ENCODE measurements at regions not wholly inside any gene's neighbourhood (a gene's known extent, or its start where the extent isn't known, plus 50 kb on each side); places are given as distances from the start of the nearest gene placed in this dataset.

DNA sequence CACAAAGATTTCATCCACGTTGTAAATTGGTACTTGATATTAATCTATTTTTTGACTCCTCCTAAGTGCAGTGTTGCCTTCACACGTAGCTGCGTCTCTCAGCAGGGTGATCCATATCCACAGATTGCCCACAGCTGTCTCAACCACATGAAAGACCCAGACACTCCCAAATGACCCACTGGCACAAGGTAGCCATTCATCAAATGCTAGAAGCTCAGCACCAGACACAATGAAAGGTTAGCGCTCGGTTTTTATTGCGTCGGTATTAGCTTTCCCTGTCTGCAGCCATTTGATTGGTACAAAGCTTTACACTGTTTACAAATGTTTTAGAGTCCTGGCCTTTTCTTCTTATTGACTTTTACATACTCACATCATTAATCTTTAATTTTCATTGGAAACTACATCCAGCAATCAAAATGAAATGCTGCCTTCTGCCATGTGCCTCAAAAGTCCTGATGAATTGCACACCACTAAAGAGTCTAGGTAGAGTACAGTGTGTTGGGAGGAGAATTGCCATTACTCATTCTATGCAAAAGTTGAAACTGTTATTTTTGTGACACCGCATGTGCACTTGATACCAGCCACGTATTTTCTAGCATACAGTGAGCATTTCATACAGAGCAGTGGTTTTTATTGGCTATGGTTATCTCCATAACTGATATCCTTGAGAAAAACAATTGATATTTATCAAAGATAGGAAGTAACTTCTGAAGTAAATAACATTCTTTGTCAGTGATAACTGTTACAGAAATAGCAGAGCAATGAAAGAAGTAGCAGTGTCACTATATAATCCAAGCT is 127.3 kb upstream of the NUDT7 start:
- no peak for DNase-seq

DNA sequence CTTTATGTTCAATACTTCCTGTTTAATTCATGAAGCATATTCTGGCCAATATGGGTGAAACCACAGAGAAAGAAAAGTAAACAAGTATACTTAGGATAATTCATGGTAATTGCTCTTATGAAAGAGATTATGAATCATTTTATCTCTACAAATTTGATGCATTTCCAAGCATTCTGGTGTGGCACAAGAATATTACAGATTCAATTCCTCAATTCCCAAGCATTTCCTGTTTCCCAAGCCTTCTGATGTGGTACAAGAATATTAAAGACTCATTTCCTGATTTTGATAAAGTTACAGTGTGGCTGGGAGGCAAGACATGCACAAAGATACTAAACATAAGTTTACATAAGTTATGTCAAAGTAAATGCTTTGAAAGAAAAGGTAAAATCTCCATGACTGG is 126.1 kb upstream of the NUDT7 start:
- no peak for DNase-seq

DNA sequence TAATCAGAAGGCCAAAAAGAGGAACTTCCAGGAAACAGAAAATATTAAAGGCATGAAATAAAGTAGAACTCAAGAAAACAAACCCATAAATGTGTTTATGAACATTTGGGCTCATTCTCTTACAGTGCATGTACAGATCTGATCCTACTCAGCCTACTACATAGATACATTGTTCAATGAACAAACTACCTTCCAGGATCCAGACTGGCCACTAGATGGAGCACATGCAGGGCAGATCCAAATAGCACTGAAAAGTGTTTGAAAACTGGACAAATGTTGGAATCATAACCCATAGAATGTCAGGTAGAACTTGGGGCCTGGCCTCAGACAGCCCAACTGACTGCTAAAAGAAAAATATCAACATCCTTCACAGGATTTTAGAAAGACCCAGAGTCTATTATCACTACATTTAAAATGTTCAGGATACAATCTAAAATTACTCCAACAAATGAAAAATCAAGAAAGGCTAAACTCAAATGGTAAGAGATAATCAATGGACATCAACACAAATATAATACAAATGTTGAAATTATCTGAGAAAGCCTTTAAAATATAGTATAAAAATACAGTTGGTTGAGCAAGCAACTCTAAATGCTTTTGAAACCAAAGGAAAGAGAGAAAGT is 122.4 kb upstream of the NUDT7 start:
- peak; percentile 40 for DNase-seq

DNA sequence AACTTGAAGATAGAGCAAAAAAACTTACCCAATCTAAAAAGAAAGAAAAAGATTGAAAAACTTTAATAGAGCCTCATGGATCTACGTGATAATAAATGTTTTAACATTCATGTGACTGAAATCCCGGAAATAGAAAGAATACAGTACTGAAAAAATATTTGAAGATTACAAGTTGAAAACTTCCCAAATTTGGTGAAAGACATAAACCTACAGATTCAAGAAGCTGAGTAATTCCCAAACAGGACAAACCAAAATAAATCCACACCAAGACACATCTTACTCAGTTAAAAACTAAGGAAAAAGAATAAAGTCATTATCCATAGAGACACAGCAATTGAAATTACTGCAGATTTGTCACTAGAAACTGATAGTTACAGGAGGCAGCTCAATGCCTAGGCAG is 121.8 kb upstream of the NUDT7 start:
- DNase-seq, result no peak

GRCh38 chr16:77603656-77604055 is 118.7 kb upstream of the NUDT7 start:
- no peak for DNase-seq

DNA sequence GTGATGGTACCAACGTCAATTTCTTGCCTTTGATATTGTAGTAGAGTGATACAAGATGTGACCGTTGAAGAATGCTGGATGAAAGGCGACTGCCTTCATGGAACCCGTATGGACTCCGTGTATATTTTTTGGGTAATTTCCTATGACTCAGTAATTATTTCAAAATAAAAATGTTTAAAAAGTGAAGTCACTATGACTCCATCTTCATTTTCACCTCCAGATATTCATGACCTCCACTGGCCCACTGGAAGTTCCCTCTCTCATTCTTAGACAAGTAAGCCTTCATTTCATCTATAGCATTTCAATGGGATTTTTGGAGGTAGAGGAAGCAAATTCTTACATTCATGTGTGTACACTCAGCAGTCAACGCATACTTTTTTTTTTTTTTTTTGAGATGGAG is 111.8 kb upstream of the NUDT7 start:
- DNase-seq, result no peak

GRCh38 chr16:77611386-77611785 is 110.9 kb upstream of the NUDT7 start:
- DNase-seq, result no peak

DNA sequence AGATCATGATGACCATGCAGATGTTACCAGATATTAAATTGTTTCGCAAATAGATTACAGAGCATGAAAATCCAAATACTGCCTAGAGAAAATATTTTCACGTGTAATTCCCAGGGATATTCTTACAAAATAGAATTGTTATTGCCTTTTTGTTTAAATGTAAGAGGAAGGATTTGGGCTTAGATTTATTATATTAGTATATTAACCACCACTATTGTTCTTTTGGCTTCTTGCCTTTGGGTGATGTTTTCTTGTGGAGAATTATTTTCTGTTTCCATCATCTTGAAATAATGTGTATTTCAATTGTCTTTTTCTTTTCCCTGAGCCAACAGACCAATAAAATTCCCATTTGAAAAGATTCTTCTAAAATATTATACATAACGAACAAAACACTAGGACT is 109.7 kb upstream of the NUDT7 start:
- no peak for DNase-seq

- DNase-seq, result no peak
Measured at GRCh38 chr16:77613095-77613494, 109.2 kb upstream of the NUDT7 start.

- DNase-seq, result no peak
Measured at GRCh38 chr16:77617553-77617952, 104.8 kb upstream of the NUDT7 start.

DNA sequence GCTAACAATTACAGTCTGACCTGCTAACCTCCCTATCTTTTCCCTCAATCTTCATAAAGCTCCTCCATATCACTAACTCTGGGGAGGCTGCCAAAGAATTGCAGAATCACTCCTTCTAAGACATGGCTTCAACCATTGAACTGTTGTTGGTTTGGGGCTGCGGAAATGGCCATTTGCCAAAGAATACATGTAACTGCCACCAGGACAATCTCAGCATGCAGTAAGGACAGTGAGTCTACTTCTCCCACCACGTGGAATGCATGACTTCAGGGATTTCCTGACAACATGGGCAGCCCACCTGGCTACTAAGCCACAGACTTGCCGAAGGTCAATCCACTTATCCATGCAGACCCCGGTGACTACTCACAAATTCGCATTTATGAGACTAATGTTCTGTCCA is 104.3 kb upstream of the NUDT7 start:
- no peak for DNase-seq

GRCh38 chr16:77618951-77619350 is 103.4 kb upstream of the NUDT7 start:
- no peak for DNase-seq

DNA sequence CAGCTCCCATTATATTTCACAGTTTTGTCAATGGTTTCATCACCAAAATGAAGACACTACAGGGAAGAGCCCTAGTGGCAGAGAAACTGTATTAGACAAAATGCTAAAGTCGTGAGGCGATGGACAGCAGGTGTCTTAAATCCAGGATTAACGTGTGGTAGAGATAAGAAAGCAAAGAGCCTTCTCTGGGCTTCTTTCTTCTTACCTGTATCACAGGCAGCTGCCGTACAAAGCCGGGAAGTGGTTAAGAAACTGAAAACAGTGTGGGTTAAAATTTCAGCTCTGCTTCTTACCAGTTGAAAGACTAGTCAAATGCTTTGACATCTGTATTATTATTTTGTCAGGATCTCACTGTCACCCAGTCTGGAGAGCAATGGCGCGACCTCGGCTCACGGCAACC is 98.2 kb upstream of the NUDT7 start:
- no peak for DNase-seq

DNA sequence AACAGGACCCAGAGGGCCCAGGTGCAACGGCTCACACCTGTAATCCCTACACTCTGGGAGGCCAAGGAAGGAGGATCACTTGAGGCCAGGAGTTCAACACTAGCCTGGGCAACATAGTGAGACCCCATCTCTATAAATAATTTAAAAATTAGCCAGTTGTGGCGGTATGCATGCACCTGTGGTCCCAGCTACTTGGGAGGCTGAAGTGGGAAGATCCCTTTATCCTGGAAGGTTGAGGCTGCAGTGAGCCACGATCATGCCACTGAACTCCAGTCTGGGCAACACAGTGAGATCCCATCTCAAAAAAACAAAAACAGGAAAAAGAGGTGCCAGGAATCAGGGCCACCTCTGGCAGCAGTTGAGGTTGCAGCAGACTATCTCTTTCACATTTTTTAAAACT is 85.7 kb upstream of the NUDT7 start:
- no peak for DNase-seq

GRCh38 chr16:77637940-77638339 is 84.4 kb upstream of the NUDT7 start:
- DNase-seq, result no peak

DNA sequence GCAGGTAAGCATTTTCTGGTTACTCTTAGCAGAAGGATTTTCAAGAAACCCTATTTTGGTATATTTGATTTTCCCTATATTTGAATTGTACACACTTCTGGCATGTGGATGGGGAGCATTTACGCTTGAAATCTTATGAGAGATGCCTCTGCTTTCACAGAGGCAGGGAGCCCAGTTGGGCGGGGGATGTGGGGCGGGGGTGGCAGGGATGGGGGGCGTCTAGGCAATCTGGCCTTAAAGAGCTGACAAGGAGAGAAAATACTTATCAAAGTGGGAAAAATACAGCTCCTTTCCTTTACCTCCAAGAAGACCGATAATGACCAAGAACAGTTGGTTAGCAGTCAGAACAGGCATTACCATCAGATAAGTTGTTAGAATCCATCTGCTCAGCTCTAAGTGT is 79.1 kb upstream of the NUDT7 start:
- no peak for DNase-seq

GRCh38 chr16:77645764-77646163 is 76.5 kb upstream of the NUDT7 start:
- no peak for DNase-seq

DNA sequence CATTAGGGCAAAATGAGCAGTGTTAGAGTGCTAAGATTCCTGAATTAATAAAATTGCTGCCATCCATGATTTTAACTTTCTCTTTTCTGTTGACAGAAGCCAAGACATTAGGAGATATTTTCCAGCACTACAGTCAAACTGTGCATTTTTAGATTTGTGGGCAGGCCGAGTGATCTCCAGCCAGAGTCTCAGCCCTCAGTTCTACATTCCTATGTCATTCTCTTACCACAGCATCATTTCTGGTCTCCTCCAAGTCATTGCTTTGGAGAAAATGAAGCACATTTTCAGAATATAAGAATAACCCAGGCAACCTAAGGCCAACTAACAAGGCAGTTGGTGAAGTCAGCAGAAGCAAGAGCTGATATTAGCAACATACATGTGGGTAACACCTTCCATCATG is 74.6 kb upstream of the NUDT7 start:
- DNase-seq, result no peak

- no peak for DNase-seq
Measured at GRCh38 chr16:77650761-77651160, 71.6 kb upstream of the NUDT7 start.

DNA sequence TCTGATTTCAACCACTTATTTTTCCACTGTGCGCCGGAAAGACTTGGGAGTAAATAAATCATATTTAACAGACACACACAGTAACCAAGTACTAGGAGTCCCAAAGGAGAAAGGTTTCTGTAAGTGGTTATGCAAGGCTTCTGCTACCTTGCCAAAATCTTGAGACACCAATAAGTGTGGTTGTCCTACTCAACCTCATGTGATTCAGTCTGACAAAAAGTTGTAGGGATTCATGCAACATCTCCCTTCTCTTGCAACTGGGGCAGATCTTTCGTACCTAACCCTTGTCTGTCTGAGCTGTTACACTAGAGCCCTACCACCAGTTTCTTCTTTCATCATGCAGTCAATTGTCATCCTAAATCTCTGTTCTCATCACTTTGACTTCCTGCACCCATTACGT is 69.9 kb upstream of the NUDT7 start:
- no peak for DNase-seq

DNA sequence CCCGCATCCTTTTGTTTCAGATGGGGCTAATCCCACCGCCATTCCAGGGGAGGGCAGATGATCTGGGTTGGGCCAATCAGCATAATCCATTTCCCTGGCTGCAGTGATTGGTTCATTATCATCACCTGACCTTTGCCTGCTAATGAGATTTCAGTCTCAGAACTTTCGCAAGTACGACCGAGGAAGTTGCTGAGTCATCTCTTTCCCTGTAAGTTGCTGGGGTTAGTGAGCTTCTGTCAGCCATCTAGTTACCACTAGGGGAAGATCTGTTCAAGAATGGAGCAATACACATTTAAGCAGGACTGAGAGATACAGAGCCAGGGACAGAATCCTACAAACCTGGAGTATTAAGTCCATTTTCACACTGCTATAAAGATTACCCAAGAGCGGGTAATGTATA is 65.3 kb upstream of the NUDT7 start:
- peak; percentile 41 for DNase-seq

- peak; percentile 17 for DNase-seq
Measured at GRCh38 chr16:77660311-77660710, 62.0 kb upstream of the NUDT7 start.

DNA sequence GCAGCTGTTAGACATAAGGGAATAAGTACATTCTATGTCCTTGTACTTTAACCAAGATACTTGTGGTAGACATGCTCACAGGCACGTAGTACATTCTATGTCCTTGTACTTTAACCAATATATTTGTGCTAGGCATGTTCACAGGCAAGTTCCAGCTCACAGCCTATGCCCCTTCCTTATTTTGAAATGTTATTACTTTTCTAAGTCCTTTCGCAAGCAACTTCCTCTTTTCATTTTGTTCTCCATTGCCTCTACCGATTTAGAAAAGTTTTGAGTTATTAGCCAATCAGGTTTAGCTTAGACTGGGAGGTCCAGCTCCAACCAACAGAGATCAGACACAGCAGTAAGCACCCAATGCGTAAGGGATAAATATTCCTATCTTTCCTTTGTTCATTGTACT is 60.1 kb upstream of the NUDT7 start:
- DNase-seq, result no peak

- DNase-seq, result no peak
Measured at GRCh38 chr16:77663711-77664110, 58.6 kb upstream of the NUDT7 start.

GRCh38 chr16:77666771-77667170 is 55.5 kb upstream of the NUDT7 start:
- no peak for DNase-seq
